ENCODE measurements at regions not wholly inside any gene's neighbourhood (a gene's known extent, or its start where the extent isn't known, plus 50 kb on each side); places are given as distances from the start of the nearest gene placed in this dataset.

- TF ChIP-seq RAD21 (IDR thresholded peaks at IDR 0.05; ENCODE audit: low read length) (no peak), CTCF (conservative IDR thresholded peaks at IDR 0.05; ENCODE audit: low read depth, low read length) (no peak), ELK1 (IDR thresholded peaks at IDR 0.05; ENCODE audit: borderline replicate concordance, low read depth, low read length) (no peak), POLR2A (IDR thresholded peaks at IDR 0.05; ENCODE audit: low read depth, low read length) (no peak), USF2 (IDR thresholded peaks at IDR 0.05; ENCODE audit: low read depth, low read length) (no peak), RCOR1 (IDR thresholded peaks at IDR 0.05; ENCODE audit: insufficient replicate concordance, low read length) (no peak), CHD1 (IDR thresholded peaks at IDR 0.05; ENCODE audit: low read depth, low read length) (no peak), MAZ (IDR thresholded peaks at IDR 0.05; ENCODE audit: borderline replicate concordance, low read depth, low read length) (no peak), MXI1 (IDR thresholded peaks at IDR 0.05; ENCODE audit: borderline replicate concordance, low read depth, low read length) (no peak), RFX5 (IDR thresholded peaks at IDR 0.05; ENCODE audit: low read depth, low read length) (no peak), BHLHE40 (IDR thresholded peaks at IDR 0.05; ENCODE audit: low read depth, low read length) (no peak), FOS (IDR thresholded peaks at IDR 0.05; ENCODE audit: low read depth, low read length) (no peak), CEBPB (IDR thresholded peaks at IDR 0.05; ENCODE audit: low read depth, low read length) (no peak), SMC3 (IDR thresholded peaks at IDR 0.05; ENCODE audit: low read depth, low read length) (no peak)
Observed at GRCh38 chr6:168247443-168248147, 72.0 kb downstream of the DACT2 start.

Data from IMR-90 (cell line).